H1 (cell line): ENCODE measurements at regions not wholly inside any gene's neighbourhood (a gene's known extent, or its start where the extent isn't known, plus 50 kb on each side); places are given as distances from the start of the nearest gene placed in this dataset.

Source experiments
- CTCF ChIA-PET: fragments of 300-600 bp; sonication (Branson Sonifier 250); formaldehyde crosslinking; loops from one replicate; lab custom pipeline; 2021; ENCODE audit not compliant: partially characterized antibody; lab: Charles Lee
- POLR2A ChIA-PET: fragments of 300-600 bp; sonication (Branson Sonifier 250); formaldehyde crosslinking; loops from one replicate; lab custom pipeline; 2021; ENCODE audit warnings: inconsistent platforms; ENCODE audit not compliant: partially characterized antibody; lab: Charles Lee
- DNase-seq, 2 experiments: peaks; one replicate each; pipeline versions ENCODE4 v3.0.0 to v3.0.0-alpha.2; 2010 to 2022; ENCODE audit warnings: low spot score in 2 of 2, low read depth in 1 of 2, mixed read lengths in 1 of 2
- FAIRE-seq: peaks from 2 replicates; lab custom pipeline; 2011; peaks lifted over from hg19 to GRCh38; lab: Jason Lieb, UNC
- H2AFZ ChIP-seq: 2 replicates; pipeline ENCODE4 v1.8.1; 2012; ENCODE audit warnings: low read length, inconsistent platforms
- H2AK5ac ChIP-seq: 2 replicates; pipeline ENCODE4 v1.6.1; 2013; ENCODE audit warnings: low read depth, low read length
- H2BK120ac ChIP-seq: replicated peaks from 2 replicates; pipeline ENCODE3; 2013; ENCODE audit warnings: low read depth, low read length, inconsistent platforms
- H2BK12ac ChIP-seq: 2 replicates; pipeline ENCODE4 v1.6.1; 2013; ENCODE audit warnings: low read depth, low read length
- H2BK15ac ChIP-seq: 2 replicates; pipeline ENCODE4 v1.6.1; 2013; ENCODE audit warnings: low read length
- H2BK20ac ChIP-seq: 2 replicates; pipeline ENCODE4 v1.6.1; 2013; ENCODE audit warnings: low read length
- H2BK5ac ChIP-seq: 2 replicates; pipeline ENCODE4 v1.6.1; 2013; ENCODE audit warnings: low read depth, low read length
- H3K14ac ChIP-seq: 2 replicates; pipeline ENCODE4 v1.6.1; 2013; ENCODE audit warnings: inconsistent platforms; ENCODE audit not compliant: insufficient read length
- H3K18ac ChIP-seq: 2 replicates; pipeline ENCODE4 v1.6.1; 2013; ENCODE audit warnings: low read length; ENCODE audit errors: extremely low read depth
- H3K23ac ChIP-seq: 2 replicates; pipeline ENCODE4 v1.6.1; 2013; ENCODE audit warnings: inconsistent platforms; ENCODE audit not compliant: insufficient read length
- H3K23me2 ChIP-seq: 2 replicates; pipeline ENCODE4 v1.6.1; 2013; ENCODE audit warnings: low read depth, low read length
- H3K27ac ChIP-seq: 2 replicates; pipeline ENCODE4 v1.6.1; 2011; ENCODE audit warnings: low read depth, low read length, inconsistent platforms
- H3K27me3 ChIP-seq, 4 experiments: replicated peaks in 1 of 4; 1 replicate in 1 of 4; 2 replicates in 3 of 4; pipeline versions ENCODE4 v1.6.1 to v1.8.1; 2011 to 2013; ENCODE audit warnings: low read length in 3 of 4, mild to moderate bottlenecking in 3 of 4, inconsistent platforms in 2 of 4, mixed read lengths in 2 of 4, moderate library complexity in 1 of 4; ENCODE audit not compliant: control insufficient read depth in 3 of 4, insufficient read depth in 3 of 4; ENCODE audit errors: extremely low read depth in 1 of 4
- H3K36me3 ChIP-seq, 4 experiments: 2 replicates each; pipeline versions ENCODE4 v1.6.1 to v1.8.1; 2011 to 2013; ENCODE audit warnings: mild to moderate bottlenecking in 4 of 4, low read length in 3 of 4, moderate library complexity in 2 of 4, control low read depth in 1 of 4, inconsistent platforms in 1 of 4; ENCODE audit not compliant: insufficient read depth in 4 of 4, control insufficient read depth in 2 of 4
- H3K4ac ChIP-seq: replicated peaks from 2 replicates; pipeline ENCODE3; 2013; ENCODE audit warnings: low read length, low read depth, mixed read lengths, inconsistent platforms; ENCODE audit not compliant: insufficient read length
- H3K4me1 ChIP-seq, 4 experiments: replicated peaks in 1 of 4; 1 replicate in 1 of 4; 2 replicates in 3 of 4; pipeline versions ENCODE4 v1.6.1 to v1.8.1; 2011 to 2013; ENCODE audit warnings: low read length in 3 of 4, inconsistent platforms in 2 of 4, mixed read lengths in 1 of 4; ENCODE audit not compliant: insufficient read depth in 4 of 4, control insufficient read depth in 3 of 4
- H3K4me2 ChIP-seq, 2 experiments: 2 replicates each; pipeline versions ENCODE4 v1.6.1 to v1.8.1; 2011 to 2013; ENCODE audit warnings: low read depth in 2 of 2, low read length in 2 of 2, control low read depth in 1 of 2, inconsistent platforms in 1 of 2, mild to moderate bottlenecking in 1 of 2; ENCODE audit not compliant: insufficient read depth in 1 of 2
- H3K4me3 ChIP-seq, 4 experiments: fragments of 200-600, 300-600 bp in 1 of 4; sonication (generic), shearing (Covaris generic), sonication (Bioruptor Twin) in 1 of 4; 2 replicates each; pipeline versions ENCODE4 v1.5.1 to v1.8.1; 2011 to 2016; ENCODE audit warnings: low read length in 4 of 4, low read depth in 3 of 4, control low read depth in 2 of 4, inconsistent platforms in 2 of 4, mild to moderate bottlenecking in 2 of 4, mixed read lengths in 1 of 4, moderate library complexity in 1 of 4; ENCODE audit not compliant: insufficient read depth in 2 of 4; ENCODE audit errors: extremely low read depth in 1 of 4
- H3K56ac ChIP-seq: replicated peaks from 2 replicates; pipeline ENCODE3; 2013; ENCODE audit warnings: low read depth, mild to moderate bottlenecking, mixed read lengths, low read length, inconsistent platforms; ENCODE audit not compliant: insufficient read length
- H3K79me1 ChIP-seq: 2 replicates; pipeline ENCODE4 v1.6.1; 2013; ENCODE audit warnings: low read depth, low read length, control low read depth
- H3K79me2 ChIP-seq, 2 experiments: 2 replicates each; pipeline versions ENCODE4 v1.6.1 to v1.8.1; 2012 to 2013; ENCODE audit warnings: low read length in 2 of 2, mild to moderate bottlenecking in 2 of 2, inconsistent platforms in 1 of 2; ENCODE audit not compliant: insufficient read depth in 2 of 2, control insufficient read depth in 1 of 2
- H3K9ac ChIP-seq, 4 experiments: replicated peaks in 1 of 4; 1 replicate in 1 of 4; 2 replicates in 3 of 4; pipeline versions ENCODE4 v1.6.1 to v1.8.1; 2011 to 2013; ENCODE audit warnings: low read depth in 3 of 4, low read length in 3 of 4, control low read depth in 2 of 4, mild to moderate bottlenecking in 2 of 4, moderate library complexity in 2 of 4, inconsistent platforms in 1 of 4; ENCODE audit errors: extremely low read depth in 1 of 4
- H3K9me3 ChIP-seq, 2 experiments: 2 replicates each; pipeline versions ENCODE4 v1.6.1 to v1.8.1; 2012 to 2013; ENCODE audit warnings: mild to moderate bottlenecking in 2 of 2, moderate library complexity in 2 of 2, control low read depth in 1 of 2, inconsistent platforms in 1 of 2, low read depth in 1 of 2, low read length in 1 of 2, mixed read lengths in 1 of 2; ENCODE audit not compliant: insufficient read depth in 2 of 2
- H4K20me1 ChIP-seq, 2 experiments: replicated peaks in 1 of 2; 2 replicates each; pipeline versions ENCODE3 to v1.8.1; 2011 to 2013; ENCODE audit warnings: inconsistent platforms in 2 of 2, low read length in 2 of 2, mild to moderate bottlenecking in 1 of 2; ENCODE audit not compliant: insufficient read depth in 2 of 2, control insufficient read depth in 1 of 2
- H4K5ac ChIP-seq: 2 replicates; pipeline ENCODE4 v1.6.1; 2013; ENCODE audit warnings: low read length, low read depth, mixed read lengths, inconsistent platforms; ENCODE audit not compliant: insufficient read length
- H4K8ac ChIP-seq: 2 replicates; pipeline ENCODE4 v1.8.0; 2013; ENCODE audit warnings: mild to moderate bottlenecking, moderate library complexity, low read length, inconsistent platforms; ENCODE audit not compliant: insufficient read depth; ENCODE audit errors: extremely low read depth
- H4K91ac ChIP-seq: replicated peaks from 2 replicates; pipeline ENCODE3; 2013; ENCODE audit warnings: low read length, mixed read lengths, inconsistent platforms; ENCODE audit not compliant: insufficient read length
- FOSL1 ChIP-seq: IDR thresholded peaks from 2 replicates; pipeline ENCODE4 v1.6.1; 2011; ENCODE audit warnings: mild to moderate bottlenecking, low read depth, low read length, moderate library complexity; ENCODE audit not compliant: insufficient read depth
- WGBS, 2 experiments: shearing (Covaris generic) in 1 of 2; methylation state at CpG; one replicate each; pipeline versions ENCODE4 v1.1.6 to v1.1.7; 2013 to 2015; ENCODE audit warnings: low lambda C conversion rate in 2 of 2, mixed read lengths in 2 of 2, inconsistent platforms in 1 of 2, low coverage in 1 of 2, missing lambda C conversion rate in 1 of 2; ENCODE audit not compliant: insufficient replicate concordance in 2 of 2, insufficient coverage in 1 of 2, insufficient read length in 1 of 2; ENCODE audit errors: extremely low coverage in 1 of 2, missing lambda C conversion rate in 1 of 2; 5-methylcytosine and 5-hydroxymethylcytosine counted together
- TF ChIP-seq, protein P1 (sequence below): IDR thresholded peaks from 2 replicates; pipeline ENCODE4 v1.6.1; 2011; ENCODE audit warnings: low read depth, mild to moderate bottlenecking, low read length; ENCODE audit not compliant: insufficient read depth

GRCh38 chr6:141734071-141734840 lies 398.5 kb upstream of the GJE1 start:
- WGBS, 2 experiments: 91% methylated on average over 2 of the region's 2 CpGs; no CpG with 5 or more reads in 1 of the 2 experiments
- Histone ChIP-seq H2AFZ (no peak overlapping the region), H2BK15ac (no peak overlapping the region), H2BK20ac (no peak overlapping the region), H3K9me3 (no peaks in the 10 kb centered on the region), H3K4me2 (no peak overlapping the region), H3K79me2 (no peaks in the 10 kb centered on the region), H3K4me3 (no peak overlapping the region), H3K79me1 (no peaks in the 10 kb centered on the region), H3K36me3 (no peaks in the 10 kb centered on the region), H3K27ac (no peak overlapping the region), H3K23ac (no peak overlapping the region), H3K18ac (no peak overlapping the region), H3K4me1 (no peaks in the 10 kb centered on the region), H4K20me1 (no peaks in the 10 kb centered on the region), H3K14ac (no peak overlapping the region), H4K91ac (no peak overlapping the region), H2BK12ac (no peak overlapping the region), H3K4ac (no peak overlapping the region), H3K27me3 (no peaks in the 10 kb centered on the region)
- DNase-seq: no peak
- FAIRE-seq: no peak
- CTCF ChIA-PET: no interaction called here
- TF ChIP-seq FOSL1: no peak
- TF ChIP-seq, protein P1, sequence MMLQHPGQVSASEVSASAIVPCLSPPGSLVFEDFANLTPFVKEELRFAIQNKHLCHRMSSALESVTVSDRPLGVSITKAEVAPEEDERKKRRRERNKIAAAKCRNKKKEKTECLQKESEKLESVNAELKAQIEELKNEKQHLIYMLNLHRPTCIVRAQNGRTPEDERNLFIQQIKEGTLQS: no peak
- TF ChIP-seq, all 59 proteins: peak for 0
- Histone ChIP-seq H3K56ac (peak overlapping the region; percentile 69), H4K5ac (no peak overlapping the region), H2BK5ac (no peak overlapping the region), H2AK5ac (no peak overlapping the region), H2BK120ac (no peak overlapping the region), H4K8ac (no peak overlapping the region), H3K9ac (no peak overlapping the region), H3K23me2 (no peaks in the 10 kb centered on the region; the same call in 1 of the 2 replicates)
- POLR2A ChIA-PET: no interaction called here
